Colonic mucosa (tissue), 4 donors: ENCODE measurements at regions not wholly inside any gene's neighbourhood (a gene's known extent, or its start where the extent isn't known, plus 50 kb on each side); places are given as distances from the start of the nearest gene placed in this dataset.

ENCODE experiments used
- DNase-seq: peaks from one replicate; pipeline ENCODE4 v3.0.0-alpha.2; 2020
- H3K27ac ChIP-seq: fragments of 200-600 bp; one replicate; pipeline ENCODE4 v1.8.0; 2021
- H3K27me3 ChIP-seq: fragments of 200-600 bp; one replicate; pipeline ENCODE4 v1.8.0; 2021
- H3K36me3 ChIP-seq: fragments of 200-600 bp; one replicate; pipeline ENCODE4 v1.8.0; 2021
- H3K4me1 ChIP-seq: fragments of 200-600 bp; one replicate; pipeline ENCODE4 v1.8.0; 2021; ENCODE audit warnings: mild to moderate bottlenecking
- H3K4me3 ChIP-seq: fragments of 200-600 bp; one replicate; pipeline ENCODE4 v1.8.0; 2021
- H3K9ac ChIP-seq, 2 donors: one replicate each; pipeline ENCODE4 v1.7.0; 2013; ENCODE audit warnings: control low read depth in 2 of 2, low read depth in 2 of 2, low read length in 2 of 2
- H3K9me3 ChIP-seq: fragments of 200-600 bp; one replicate; pipeline ENCODE4 v1.8.0; 2021
- intact Hi-C: fragments of 100-400 bp; cut with DNase I; formaldehyde crosslinking; loops from one replicate; pipeline ENCODE4 v1.14.1; 2022
- TF ChIP-seq, protein P1 (sequence below): fragments of 200-600 bp; IDR thresholded peaks from one replicate; pipeline ENCODE4 v1.8.0; 2022; ENCODE audit warnings: antibody characterized with exemption, mild to moderate bottlenecking
- donor health status: healthy.
- donor health status: DM: no; HTN: no; CAD: no.
- donor health status: DM: no; HTN: no; CAD: no.

DNA sequence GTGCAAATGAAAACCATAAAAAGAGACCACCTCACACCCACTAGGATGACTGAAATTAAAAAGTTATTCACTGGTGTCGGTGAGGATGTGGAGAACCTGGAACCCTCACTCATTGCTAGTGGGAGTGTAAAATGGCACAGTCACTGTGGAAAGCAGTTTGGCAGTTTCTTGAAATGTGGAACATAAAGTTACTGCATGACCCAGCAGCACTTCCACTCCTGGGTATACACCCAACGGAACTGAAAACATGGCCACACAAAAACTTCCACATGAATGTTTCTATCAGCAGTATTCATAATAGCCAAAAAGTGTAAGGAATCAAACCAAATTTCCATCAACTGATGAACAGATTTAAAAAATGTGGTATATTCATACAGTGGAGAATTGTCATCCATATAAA lies 65.1 kb upstream of the SLC66A3 start:
- H3K27ac ChIP-seq, result no peak overlapping the region
- H3K9me3 ChIP-seq, result no peaks in the 10 kb centered on the region
- TF ChIP-seq, protein P1, sequence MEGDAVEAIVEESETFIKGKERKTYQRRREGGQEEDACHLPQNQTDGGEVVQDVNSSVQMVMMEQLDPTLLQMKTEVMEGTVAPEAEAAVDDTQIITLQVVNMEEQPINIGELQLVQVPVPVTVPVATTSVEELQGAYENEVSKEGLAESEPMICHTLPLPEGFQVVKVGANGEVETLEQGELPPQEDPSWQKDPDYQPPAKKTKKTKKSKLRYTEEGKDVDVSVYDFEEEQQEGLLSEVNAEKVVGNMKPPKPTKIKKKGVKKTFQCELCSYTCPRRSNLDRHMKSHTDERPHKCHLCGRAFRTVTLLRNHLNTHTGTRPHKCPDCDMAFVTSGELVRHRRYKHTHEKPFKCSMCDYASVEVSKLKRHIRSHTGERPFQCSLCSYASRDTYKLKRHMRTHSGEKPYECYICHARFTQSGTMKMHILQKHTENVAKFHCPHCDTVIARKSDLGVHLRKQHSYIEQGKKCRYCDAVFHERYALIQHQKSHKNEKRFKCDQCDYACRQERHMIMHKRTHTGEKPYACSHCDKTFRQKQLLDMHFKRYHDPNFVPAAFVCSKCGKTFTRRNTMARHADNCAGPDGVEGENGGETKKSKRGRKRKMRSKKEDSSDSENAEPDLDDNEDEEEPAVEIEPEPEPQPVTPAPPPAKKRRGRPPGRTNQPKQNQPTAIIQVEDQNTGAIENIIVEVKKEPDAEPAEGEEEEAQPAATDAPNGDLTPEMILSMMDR, result no peak
- no peaks in the 10 kb centered on the region for H3K36me3 ChIP-seq
- H3K9ac ChIP-seq, result no peak overlapping the region
- no peak for DNase-seq
- no peak overlapping the region for H3K4me3 ChIP-seq
- H3K27me3 ChIP-seq, result no peaks in the 10 kb centered on the region
- no peaks in the 10 kb centered on the region for H3K4me1 ChIP-seq
- intact Hi-C loops, result no loop called here

DNA sequence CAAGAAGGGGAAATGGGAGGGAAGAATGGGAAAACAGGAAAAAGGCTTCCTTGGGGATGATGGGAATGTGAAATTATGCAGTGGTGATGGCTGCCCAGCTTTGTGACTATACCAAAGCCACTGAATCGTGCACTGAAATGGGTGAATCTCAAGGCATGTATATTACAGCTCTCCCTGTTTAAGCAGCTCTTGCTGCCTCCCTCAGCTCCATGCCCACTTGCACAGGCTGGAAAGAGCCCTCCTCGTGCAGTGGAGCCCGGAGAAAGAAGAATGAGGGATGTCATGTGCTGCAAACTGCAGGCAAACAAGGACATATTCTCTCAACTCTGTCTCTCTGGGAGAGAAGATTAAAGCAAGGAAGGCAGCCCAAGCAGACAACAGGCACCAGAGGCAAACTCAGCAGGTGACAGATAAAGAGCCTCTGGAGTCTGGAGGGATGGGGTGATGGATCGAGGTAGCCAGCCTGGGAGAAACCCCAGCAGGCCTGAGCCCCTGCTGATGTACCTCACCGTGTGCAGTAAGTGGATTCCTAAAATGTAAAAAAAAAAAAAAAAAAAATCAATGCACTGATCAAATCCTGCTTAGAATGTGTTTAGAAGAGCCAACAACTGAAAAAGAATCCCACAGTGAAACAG lies 62.4 kb upstream of the SLC66A3 start:
- Histone ChIP-seq H3K27me3 (no peaks in the 10 kb centered on the region), H3K36me3 (no peaks in the 10 kb centered on the region), H3K4me1 (no peaks in the 10 kb centered on the region), H3K27ac (no peak overlapping the region), H3K4me3 (no peak overlapping the region), H3K9ac (no peak overlapping the region), H3K9me3 (no peaks in the 10 kb centered on the region)
- intact Hi-C loops, result no loop called here
- DNase-seq, result no peak
- TF ChIP-seq, protein P1, result no peak

DNA sequence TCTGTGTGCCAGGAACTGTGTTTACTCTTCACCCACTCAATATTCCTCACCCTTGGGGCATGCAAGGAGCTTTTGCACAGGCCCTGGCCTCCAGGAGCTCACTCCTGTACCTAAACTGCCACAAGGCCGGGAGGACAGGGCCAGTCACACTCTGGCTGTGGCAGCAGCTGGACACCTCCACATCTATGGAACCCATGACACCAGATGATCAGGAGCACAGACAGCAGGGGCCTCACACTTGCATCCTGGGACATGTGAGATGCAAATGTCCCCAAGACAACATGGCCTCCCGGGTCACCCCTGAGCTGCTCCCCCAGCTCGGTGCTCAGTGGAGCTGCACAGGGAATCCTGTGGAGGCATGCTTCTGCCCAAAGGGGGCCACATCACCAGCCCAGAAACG lies 61.8 kb upstream of the SLC66A3 start:
- intact Hi-C loops, result no loop called here
- H3K4me3 ChIP-seq, result no peak overlapping the region
- H3K9me3 ChIP-seq, result no peaks in the 10 kb centered on the region
- no peak overlapping the region for H3K27ac ChIP-seq
- no peaks in the 10 kb centered on the region for H3K4me1 ChIP-seq
- DNase-seq, result no peak
- H3K9ac ChIP-seq, result no peak overlapping the region
- TF ChIP-seq, protein P1, result no peak
- no peaks in the 10 kb centered on the region for H3K36me3 ChIP-seq
- H3K27me3 ChIP-seq, result no peaks in the 10 kb centered on the region

DNA sequence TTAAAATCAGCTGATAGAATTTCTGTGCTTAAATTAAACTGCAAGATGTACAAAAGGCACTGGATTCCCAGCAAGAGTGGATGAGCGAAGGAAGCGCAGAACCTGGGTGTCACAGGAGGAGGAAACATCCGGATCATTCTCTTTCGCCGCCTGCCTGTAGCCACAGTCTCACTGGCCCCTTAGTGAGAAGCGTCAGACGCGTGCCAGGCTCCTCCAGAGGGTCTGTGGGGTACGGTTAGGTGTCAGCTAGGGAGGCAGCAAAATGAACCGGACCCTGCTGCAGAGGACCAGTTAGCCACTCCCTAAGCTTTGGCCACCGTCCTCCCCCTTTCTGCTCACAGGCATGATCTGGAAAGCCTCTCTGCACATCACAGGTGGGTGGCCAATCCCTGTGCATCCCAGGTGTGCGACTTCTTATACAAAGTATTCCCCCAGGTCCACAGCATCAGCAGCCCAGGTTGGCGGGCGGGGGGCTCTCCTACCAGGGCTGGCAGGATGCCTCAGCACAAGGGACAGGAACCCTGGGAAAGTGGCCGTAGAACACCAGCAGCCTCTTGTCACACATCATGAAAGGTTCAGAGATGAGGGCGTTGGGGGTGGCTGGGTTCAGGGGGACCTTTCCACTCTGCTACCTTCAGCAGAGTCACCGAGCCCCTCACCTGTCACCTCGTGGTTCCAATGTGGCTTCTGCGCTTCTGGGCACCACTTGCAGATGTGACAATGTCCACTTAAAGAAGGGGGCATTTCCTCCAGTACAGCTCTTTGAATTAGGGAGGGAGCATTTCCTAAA lies 61.1 kb upstream of the SLC66A3 start:
- DNase-seq, result no peak
- no peak overlapping the region for H3K9ac ChIP-seq
- H3K27ac ChIP-seq, result no peak overlapping the region
- H3K9me3 ChIP-seq, result no peaks in the 10 kb centered on the region
- no peak overlapping the region for H3K4me3 ChIP-seq
- intact Hi-C loops, result no loop called here
- no peaks in the 10 kb centered on the region for H3K27me3 ChIP-seq
- H3K4me1 ChIP-seq, result no peaks in the 10 kb centered on the region
- H3K36me3 ChIP-seq, result no peaks in the 10 kb centered on the region
- TF ChIP-seq, protein P1, result no peak

DNA sequence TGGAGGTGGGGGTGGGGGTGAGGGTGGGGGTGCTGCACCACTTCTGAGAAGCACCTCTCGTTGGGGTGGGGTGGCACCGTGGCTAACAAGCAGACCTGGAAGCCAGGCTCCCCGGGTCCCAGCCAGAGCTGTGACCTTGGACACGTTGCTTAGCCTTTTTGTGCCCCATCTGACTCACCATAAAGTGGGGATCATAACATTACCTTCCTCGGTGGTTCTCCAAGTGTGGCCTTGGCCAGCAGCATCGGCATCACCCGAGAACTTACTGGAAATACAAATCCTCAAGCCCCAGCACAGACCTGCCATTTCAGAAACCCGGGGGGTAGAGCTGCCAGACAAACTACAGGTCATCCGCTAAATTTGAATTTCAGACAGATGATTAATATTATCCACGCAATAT lies 58.7 kb upstream of the SLC66A3 start:
- Histone ChIP-seq H3K27me3 (no peaks in the 10 kb centered on the region), H3K9ac (no peak overlapping the region), H3K9me3 (no peaks in the 10 kb centered on the region), H3K4me1 (no peaks in the 10 kb centered on the region), H3K36me3 (no peaks in the 10 kb centered on the region), H3K4me3 (no peak overlapping the region), H3K27ac (no peak overlapping the region)
- DNase-seq, result no peak
- TF ChIP-seq, protein P1, result no peak
- intact Hi-C loops, result no loop called here
